Muscle of leg (tissue), 3 donors: ENCODE measurements at regions not wholly inside any gene's neighbourhood (a gene's known extent, or its start where the extent isn't known, plus 50 kb on each side); places are given as distances from the start of the nearest gene placed in this dataset.

ENCODE experiments used
- DNase-seq: peaks from one replicate; pipeline ENCODE4 v3.0.0; 2013
- H3K27ac ChIP-seq: one replicate; pipeline ENCODE4 v1.5.1; 2013; ENCODE audit warnings: mild to moderate bottlenecking, low read length, control low read depth
- H3K27me3 ChIP-seq: one replicate; pipeline ENCODE4 v1.6.1; 2013; ENCODE audit warnings: low read length; ENCODE audit not compliant: control insufficient read depth, insufficient read depth
- H3K36me3 ChIP-seq: one replicate; pipeline ENCODE4 v1.6.1; 2013; ENCODE audit warnings: low read length; ENCODE audit not compliant: control insufficient read depth, insufficient read depth
- H3K4me1 ChIP-seq: one replicate; pipeline ENCODE4 v1.6.1; 2013; ENCODE audit warnings: low read length; ENCODE audit not compliant: control insufficient read depth, insufficient read depth
- H3K4me3 ChIP-seq: one replicate; pipeline ENCODE4 v1.5.1; 2013; ENCODE audit warnings: low read length, control low read depth
- H3K9me3 ChIP-seq: replicated peaks from 2 replicates; pipeline ENCODE4 v1.6.1; 2013; ENCODE audit warnings: low read depth, low read length; ENCODE audit not compliant: control insufficient read depth
- WGBS: methylation state at CpG from one replicate; pipeline ENCODE4 v1.1.5; 2013; ENCODE audit warnings: missing lambda C conversion rate; ENCODE audit not compliant: insufficient coverage; 5-methylcytosine and 5-hydroxymethylcytosine counted together

- DNase-seq = no peak
- Histone ChIP-seq H3K36me3 (no peaks in the 10 kb centered on the region), H3K4me3 (no peak overlapping the region), H3K27ac (no peak overlapping the region), H3K9me3 (no peaks in the 10 kb centered on the region), H3K4me1 (peaks cover 10% of the 10 kb centered on the region), H3K27me3 (peaks cover 7% of the 10 kb centered on the region)
- WGBS = 25% methylated on average over 2 of the region's 5 CpGs
Measured at GRCh38 chr19:28409859-28410258, 803.1 kb downstream of the UQCRFS1 start.

- Histone ChIP-seq H3K4me1 (peaks cover 10% of the 10 kb centered on the region), H3K4me3 (no peak overlapping the region), H3K9me3 (no peaks in the 10 kb centered on the region), H3K27me3 (peaks cover 7% of the 10 kb centered on the region), H3K36me3 (no peaks in the 10 kb centered on the region), H3K27ac (no peak overlapping the region)
- no peak for DNase-seq
- WGBS = 67% methylated on average over 1 of the region's 2 CpGs
Measured at GRCh38 chr19:28406966-28407365, 806.0 kb downstream of the UQCRFS1 start.

GRCh38 chr19:28405346-28405742 is 807.6 kb downstream of the UQCRFS1 start:
- WGBS = 58% methylated on average over 8 of the region's 13 CpGs
- Histone ChIP-seq H3K27ac (no peak overlapping the region), H3K27me3 (peaks cover 7% of the 10 kb centered on the region), H3K4me3 (no peak overlapping the region), H3K36me3 (no peaks in the 10 kb centered on the region), H3K4me1 (peaks cover 12% of the 10 kb centered on the region), H3K9me3 (no peaks in the 10 kb centered on the region)
- no peak for DNase-seq

GRCh38 chr19:28404472-28404871 is 808.5 kb downstream of the UQCRFS1 start:
- Histone ChIP-seq H3K27me3 (peaks cover 7% of the 10 kb centered on the region), H3K4me1 (peaks cover 14% of the 10 kb centered on the region), H3K9me3 (no peaks in the 10 kb centered on the region), H3K4me3 (no peak overlapping the region), H3K27ac (no peak overlapping the region), H3K36me3 (no peaks in the 10 kb centered on the region)
- no peak for DNase-seq
- 79% methylated on average over 2 of the region's 4 CpGs for WGBS

- Histone ChIP-seq H3K4me1 (peaks cover 14% of the 10 kb centered on the region), H3K27me3 (peaks cover 7% of the 10 kb centered on the region)
Measured at GRCh38 chr19:28403690-28404089, 809.3 kb downstream of the UQCRFS1 start.

GRCh38 chr19:28402701-28403290 is 810.2 kb downstream of the UQCRFS1 start:
- peaks cover 9% of the 10 kb centered on the region for H3K4me1 ChIP-seq
- no peaks in the 10 kb centered on the region for H3K9me3 ChIP-seq
- no peak for DNase-seq
- no peaks in the 10 kb centered on the region for H3K36me3 ChIP-seq
- no peak overlapping the region for H3K4me3 ChIP-seq
- H3K27me3 ChIP-seq = peaks cover 7% of the 10 kb centered on the region
- H3K27ac ChIP-seq = no peak overlapping the region
- WGBS = 60% methylated on average over 1 of the region's 13 CpGs

More at GRCh38 chr19:28403690-28404089, 809.3 kb downstream of the UQCRFS1 start:
- no peaks in the 10 kb centered on the region for H3K9me3 ChIP-seq
- H3K27ac ChIP-seq = no peak overlapping the region
- no peaks in the 10 kb centered on the region for H3K36me3 ChIP-seq
- 64% methylated on average over 7 of the region's 8 CpGs for WGBS
- DNase-seq = no peak
- no peak overlapping the region for H3K4me3 ChIP-seq

- 47% methylated on average over 5 of the region's 8 CpGs for WGBS
- H3K27me3 ChIP-seq = peaks cover 7% of the 10 kb centered on the region
- no peaks in the 10 kb centered on the region for H3K9me3 ChIP-seq
- H3K4me1 ChIP-seq = peaks cover 9% of the 10 kb centered on the region
- no peak overlapping the region for H3K4me3 ChIP-seq
- no peak overlapping the region for H3K27ac ChIP-seq
- no peaks in the 10 kb centered on the region for H3K36me3 ChIP-seq
- peak; percentile 14 for DNase-seq
Measured at GRCh38 chr19:28401739-28402424, 811.1 kb downstream of the UQCRFS1 start.

- no peak overlapping the region for H3K27ac ChIP-seq
- H3K36me3 ChIP-seq = no peaks in the 10 kb centered on the region
- no peak overlapping the region for H3K4me3 ChIP-seq
- no CpG with 5 or more reads among the region's 5 CpGs for WGBS
- H3K9me3 ChIP-seq = no peaks in the 10 kb centered on the region
- no peak for DNase-seq
- peaks cover 7% of the 10 kb centered on the region for H3K27me3 ChIP-seq
- peaks cover 9% of the 10 kb centered on the region for H3K4me1 ChIP-seq
Measured at GRCh38 chr19:28400953-28401671, 811.8 kb downstream of the UQCRFS1 start.

GRCh38 chr19:28399187-28399586 is 813.8 kb downstream of the UQCRFS1 start:
- H3K36me3 ChIP-seq = no peaks in the 10 kb centered on the region
- H3K27ac ChIP-seq = no peak overlapping the region
- peaks cover 8% of the 10 kb centered on the region for H3K4me1 ChIP-seq
- no peak overlapping the region for H3K4me3 ChIP-seq
- no CpG with 5 or more reads among the region's 1 CpG for WGBS
- no peaks in the 10 kb centered on the region for H3K9me3 ChIP-seq
- H3K27me3 ChIP-seq = no peaks in the 10 kb centered on the region
- no peak for DNase-seq

- no peaks in the 10 kb centered on the region for H3K27me3 ChIP-seq
- H3K9me3 ChIP-seq = no peaks in the 10 kb centered on the region
- no peak overlapping the region for H3K4me3 ChIP-seq
- no peak for DNase-seq
- H3K27ac ChIP-seq = no peak overlapping the region
- no CpG with 5 or more reads among the region's 5 CpGs for WGBS
- H3K36me3 ChIP-seq = no peaks in the 10 kb centered on the region
- peaks cover 8% of the 10 kb centered on the region for H3K4me1 ChIP-seq
Measured at GRCh38 chr19:28397800-28398199, 815.2 kb downstream of the UQCRFS1 start.
